ENCODE measurements at regions not wholly inside any gene's neighbourhood (a gene's known extent, or its start where the extent isn't known, plus 50 kb on each side); places are given as distances from the start of the nearest gene placed in this dataset.

- TF ChIP-seq EZH2 (IDR thresholded peaks at IDR 0.05; ENCODE audit: borderline replicate concordance, low read length) (no peak), CTCF (conservative IDR thresholded peaks at IDR 0.05 in 1 of 2, IDR thresholded peaks at IDR 0.05 in 1 of 2; ENCODE audit: extremely low read depth in 1 of 2, insufficient read depth in 1 of 2, low read depth in 1 of 2, low read length in 2 of 2) (no peak)
These were observed 93.9 kb downstream of the CDC7 start for GRCh38 chr1:91594383-91595055.

All from mammary epithelial cell (primary cell).